ENCODE measurements at regions not wholly inside any gene's neighbourhood (a gene's known extent, or its start where the extent isn't known, plus 50 kb on each side); places are given as distances from the start of the nearest gene placed in this dataset.
"Not testable (repeated sequence)": the region's sequence is repeated elsewhere in the genome, so short reads cannot be mapped to it uniquely, and the experiment has no call there.

- not testable (repeated sequence) for DNase-seq (ENCODE audit: low read depth in 2 of 2, low spot score in 1 of 2)
Observed at GRCh38 chr9:85878872-85879597, 61.9 kb upstream of the NAA35 start.

- not testable (repeated sequence) for DNase-seq (ENCODE audit: low read depth in 2 of 2, low spot score in 1 of 2)
Observed at GRCh38 chr9:85880507-85880906, 60.4 kb upstream of the NAA35 start.

GRCh38 chr9:85884256-85884655, 56.7 kb upstream of the NAA35 start:
- DNase-seq (ENCODE audit: low read depth in 2 of 2, low spot score in 1 of 2), result no peak

- no peak for DNase-seq (ENCODE audit: low read depth in 2 of 2, low spot score in 1 of 2)
Observed at GRCh38 chr9:85890962-85891361, 50.0 kb upstream of the NAA35 start.

All from stimulated activated CD8-positive, alpha-beta memory T cell treated with anti-CD3 and anti-CD28 coated beads, Interleukin-4, amount 100 ng/mL, for 1 hour (primary cell).